Ectodermal cell (in vitro differentiated cells): ENCODE measurements at regions not wholly inside any gene's neighbourhood (a gene's known extent, or its start where the extent isn't known, plus 50 kb on each side); places are given as distances from the start of the nearest gene placed in this dataset.
"Not testable (repeated sequence)": the region's sequence is repeated elsewhere in the genome, so short reads cannot be mapped to it uniquely, and the experiment has no call there.

Experiments used
- H3K27ac ChIP-seq: 2 replicates; pipeline ENCODE4 v1.7.0; 2013; ENCODE audit warnings: mild to moderate bottlenecking, low read depth, low read length; ENCODE audit not compliant: insufficient read depth, poor library complexity, severe bottlenecking
- H3K27me3 ChIP-seq: 2 replicates; pipeline ENCODE4 v1.7.0; 2013; ENCODE audit warnings: mild to moderate bottlenecking, low read length; ENCODE audit not compliant: insufficient read depth, control insufficient read depth, poor library complexity, severe bottlenecking
- H3K36me3 ChIP-seq: one replicate; pipeline ENCODE4 v1.7.0; 2013; ENCODE audit warnings: low read length; ENCODE audit not compliant: control insufficient read depth, insufficient read depth
- H3K4me1 ChIP-seq: one replicate; pipeline ENCODE4 v1.7.0; 2013; ENCODE audit warnings: low read length; ENCODE audit not compliant: control insufficient read depth, insufficient read depth
- H3K4me3 ChIP-seq: 2 replicates; pipeline ENCODE4 v1.7.0; 2013; ENCODE audit warnings: low read depth, low read length, control low read depth; ENCODE audit not compliant: insufficient read depth
- H3K9me3 ChIP-seq: 2 replicates; pipeline ENCODE4 v1.7.0; 2013; ENCODE audit warnings: mild to moderate bottlenecking, low read length, moderate library complexity; ENCODE audit not compliant: control insufficient read depth
- WGBS, 2 experiments: methylation state at CpG; one replicate each; pipeline ENCODE4 v1.1.7; 2013; ENCODE audit warnings: missing lambda C conversion rate in 2 of 2; 5-methylcytosine and 5-hydroxymethylcytosine counted together

- no CpG with 5 or more reads among the region's 1 CpG for WGBS, 2 experiments
- H3K9me3 ChIP-seq, H3K4me1 ChIP-seq, H3K4me3 ChIP-seq, H3K36me3 ChIP-seq, H3K27me3 ChIP-seq, H3K27ac ChIP-seq: not testable (repeated sequence)
Observed at GRCh38 chr16:18157854-18158253, 178.7 kb downstream of the NPIPA8 start.

GRCh38 chr16:18152832-18153231, 183.7 kb downstream of the NPIPA8 start:
- H3K27ac ChIP-seq, H3K27me3 ChIP-seq, H3K36me3 ChIP-seq, H3K4me1 ChIP-seq, H3K4me3 ChIP-seq, H3K9me3 ChIP-seq: not testable (repeated sequence)
- WGBS, 2 experiments = 92 to 94% methylated on average over 4 to 5 of the region's 6 CpGs

GRCh38 chr16:18148132-18148531, 188.4 kb downstream of the NPIPA8 start:
- H3K4me1 ChIP-seq, H3K27ac ChIP-seq, H3K36me3 ChIP-seq, H3K27me3 ChIP-seq, H3K4me3 ChIP-seq, H3K9me3 ChIP-seq: not testable (repeated sequence)
- WGBS, 2 experiments = no CpG with 5 or more reads among the region's 5 CpGs

- H3K4me1 ChIP-seq, H3K27me3 ChIP-seq, H3K36me3 ChIP-seq, H3K9me3 ChIP-seq, H3K27ac ChIP-seq, H3K4me3 ChIP-seq: not testable (repeated sequence)
- WGBS, 2 experiments = no CpG with 5 or more reads among the region's 9 CpGs
Observed at GRCh38 chr16:18146601-18147142, 189.9 kb downstream of the NPIPA8 start.

- not testable (repeated sequence) for H3K27me3 ChIP-seq, H3K9me3 ChIP-seq, H3K4me1 ChIP-seq, H3K4me3 ChIP-seq, H3K36me3 ChIP-seq, H3K27ac ChIP-seq
- WGBS, 2 experiments = 100% methylated on average over 1 of the region's 5 CpGs
Observed at GRCh38 chr16:18142066-18142465, 194.5 kb downstream of the NPIPA8 start.

- H3K27ac ChIP-seq, H3K36me3 ChIP-seq, H3K9me3 ChIP-seq, H3K4me1 ChIP-seq, H3K4me3 ChIP-seq, H3K27me3 ChIP-seq: not testable (repeated sequence)
- no CpG with 5 or more reads among the region's 1 CpG for WGBS, 2 experiments
Observed at GRCh38 chr16:18136288-18136687, 200.2 kb downstream of the NPIPA8 start.

- not testable (repeated sequence) for H3K27me3 ChIP-seq, H3K9me3 ChIP-seq, H3K4me3 ChIP-seq, H3K27ac ChIP-seq, H3K4me1 ChIP-seq, H3K36me3 ChIP-seq
- WGBS, 2 experiments = no CpG with 5 or more reads among the region's 4 CpGs
Observed at GRCh38 chr16:18135024-18135423, 201.5 kb downstream of the NPIPA8 start.

- H3K4me1 ChIP-seq, H3K4me3 ChIP-seq, H3K27me3 ChIP-seq, H3K27ac ChIP-seq, H3K9me3 ChIP-seq, H3K36me3 ChIP-seq: not testable (repeated sequence)
- WGBS, 2 experiments = 0% methylated on average over 2 of the region's 6 CpGs; no CpG with 5 or more reads in 1 of the 2 experiments
Observed at GRCh38 chr16:18131587-18131986, 204.9 kb downstream of the NPIPA8 start.

- 73 to 100% methylated on average over 1 of the region's 8 CpGs for WGBS, 2 experiments
- not testable (repeated sequence) for H3K36me3 ChIP-seq, H3K4me3 ChIP-seq, H3K9me3 ChIP-seq, H3K27ac ChIP-seq, H3K4me1 ChIP-seq, H3K27me3 ChIP-seq
Observed at GRCh38 chr16:18130478-18131120, 205.9 kb downstream of the NPIPA8 start.

- not testable (repeated sequence) for H3K4me3 ChIP-seq, H3K4me1 ChIP-seq, H3K36me3 ChIP-seq, H3K9me3 ChIP-seq, H3K27me3 ChIP-seq, H3K27ac ChIP-seq
- WGBS, 2 experiments = no CpG with 5 or more reads among the region's 12 CpGs
Observed at GRCh38 chr16:18127033-18127432, 209.5 kb downstream of the NPIPA8 start.

- not testable (repeated sequence) for H3K4me1 ChIP-seq, H3K4me3 ChIP-seq, H3K27ac ChIP-seq, H3K27me3 ChIP-seq, H3K9me3 ChIP-seq, H3K36me3 ChIP-seq
- 93 to 95% methylated on average over 2 of the region's 4 CpGs for WGBS, 2 experiments
Observed at GRCh38 chr16:18119092-18119491, 217.4 kb downstream of the NPIPA8 start.
